ENCODE measurements at regions not wholly inside any gene's neighbourhood (a gene's known extent, or its start where the extent isn't known, plus 50 kb on each side); places are given as distances from the start of the nearest gene placed in this dataset.

- TF ChIP-seq WRNIP1 (IDR thresholded peaks at IDR 0.05; ENCODE audit: borderline replicate concordance, low read depth, low read length) = no peak
- TF ChIP-seq EP300 (IDR thresholded peaks at IDR 0.05; ENCODE audit: borderline replicate concordance in 1 of 2, control insufficient read depth in 1 of 2, low read depth in 2 of 2, low read length in 2 of 2) = no peak
- TF ChIP-seq SREBF1 (IDR thresholded peaks at IDR 0.05; ENCODE audit: low read length) = no peak
- no peak for TF ChIP-seq CTCF (IDR thresholded peaks at IDR 0.05 in 2 of 3, conservative IDR thresholded peaks at IDR 0.05 in 1 of 3; ENCODE audit: control insufficient read depth in 2 of 3, extremely low read depth in 1 of 3, insufficient read depth in 1 of 3, low read depth in 3 of 3, low read length in 3 of 3)
- no peak for TF ChIP-seq NR2C1 (IDR thresholded peaks at IDR 0.05)
- TF ChIP-seq STAT1 (conservative IDR thresholded peaks at IDR 0.05) = no peak
- BruUV-seq (replicated peaks) = no TSS peak
- Histone ChIP-seq H3K79me2 (ENCODE audit: control insufficient read depth, insufficient read depth, low read length) (no peaks in the 10 kb centered on the region), H3K4me3 (no peak overlapping the region), H4K20me1 (ENCODE audit: control insufficient read depth, insufficient read depth) (no peaks in the 10 kb centered on the region), H3K4me2 (ENCODE audit: control insufficient read depth, insufficient read depth) (no peak overlapping the region), H3K36me3 (ENCODE audit: control insufficient read depth in 2 of 2, insufficient read depth in 2 of 2, low read length in 1 of 2) (no peaks in the 10 kb centered on the region), H3K4me1 (ENCODE audit: control insufficient read depth, insufficient read depth, low read length) (no peaks in the 10 kb centered on the region), H2AFZ (ENCODE audit: control insufficient read depth, low read depth, low read length) (no peak overlapping the region), H3K27me3 (replicated peaks in 1 of 2; ENCODE audit: control insufficient read depth in 2 of 2, insufficient read depth in 2 of 2, low read length in 1 of 2) (no peaks in the 10 kb centered on the region), H3K9ac (ENCODE audit: control insufficient read depth, insufficient read depth, low read length) (no peak overlapping the region), H3K9me3 (replicated peaks; ENCODE audit: control insufficient read depth, insufficient read depth, low read length) (no peaks in the 10 kb centered on the region), H3K27ac (ENCODE audit: control insufficient read depth, insufficient read depth) (no peak overlapping the region)
- CTCF ChIA-PET = no interaction called here
- FAIRE-seq = no peak
- RAD21 ChIA-PET (ENCODE audit: unreplicated experiment) = no interaction called here
- 0% methylated on average over 2 of the region's 2 CpGs for WGBS (ENCODE audit: insufficient coverage, insufficient replicate concordance, low lambda C conversion rate, missing lambda C conversion rate)
- intact Hi-C loops (cut with micrococcal nuclease; ENCODE audit: unreplicated experiment) = no loop called here
- POLR2A ChIA-PET = no interaction called here
- SMC1A ChIA-PET (ENCODE audit: uncharacterized antibody, unreplicated experiment) = interaction anchor here (1.0 to 1.2 kb wide), 2 partner anchors 11 kb away, joined by 3 read pairs; no protein-coding TSS in a partner anchor
- in situ Hi-C loops (cut with MboI) = no loop called here
- ATAC-seq = no peak
- no peak for DNase-seq (ENCODE audit: low read depth, low spot score)
These were observed 240.9 kb downstream of the CALCRL start for GRCh38 chr2:187207126-187207525.

- SMC1A ChIA-PET (ENCODE audit: uncharacterized antibody, unreplicated experiment) = interaction anchor here (1.6 kb wide), 1 partner anchor 13 kb away, joined by 3 read pairs; no protein-coding TSS in a partner anchor
- intact Hi-C loops (cut with micrococcal nuclease; ENCODE audit: unreplicated experiment) (no loop called here), in situ Hi-C loops (cut with MboI) (no loop called here)
- no TSS peak for BruUV-seq (replicated peaks)
- 100% methylated on average over 1 of the region's 1 CpG for WGBS (ENCODE audit: insufficient coverage, insufficient replicate concordance, low lambda C conversion rate, missing lambda C conversion rate)
- Histone ChIP-seq H3K79me2 (ENCODE audit: control insufficient read depth, insufficient read depth, low read length) (no peaks in the 10 kb centered on the region), H3K4me1 (ENCODE audit: control insufficient read depth, insufficient read depth, low read length) (no peaks in the 10 kb centered on the region), H3K9me3 (replicated peaks; ENCODE audit: control insufficient read depth, insufficient read depth, low read length) (no peaks in the 10 kb centered on the region), H4K20me1 (ENCODE audit: control insufficient read depth, insufficient read depth) (no peaks in the 10 kb centered on the region), H3K27ac (ENCODE audit: control insufficient read depth, insufficient read depth) (no peak overlapping the region), H3K27me3 (replicated peaks in 1 of 2; ENCODE audit: control insufficient read depth in 2 of 2, insufficient read depth in 2 of 2, low read length in 1 of 2) (no peaks in the 10 kb centered on the region), H3K9ac (ENCODE audit: control insufficient read depth, insufficient read depth, low read length) (no peak overlapping the region), H3K4me2 (ENCODE audit: control insufficient read depth, insufficient read depth) (no peak overlapping the region), H2AFZ (ENCODE audit: control insufficient read depth, low read depth, low read length) (no peak overlapping the region), H3K4me3 (no peak overlapping the region), H3K36me3 (ENCODE audit: control insufficient read depth in 2 of 2, insufficient read depth in 2 of 2, low read length in 1 of 2) (no peaks in the 10 kb centered on the region)
- no peak for TF ChIP-seq ATF7 (IDR thresholded peaks at IDR 0.05; ENCODE audit: low read depth)
- TF ChIP-seq RUNX3 (IDR thresholded peaks at IDR 0.05; ENCODE audit: low read length) = no peak
- no peak for TF ChIP-seq POLR2AphosphoS2 (IDR thresholded peaks at IDR 0.05; ENCODE audit: low read depth, low read length)
- TF ChIP-seq IRF4 (IDR thresholded peaks at IDR 0.05; ENCODE audit: low read depth, low read length) = no peak
- FAIRE-seq (no peak), ATAC-seq (no peak), DNase-seq (ENCODE audit: low read depth, low spot score) (no peak)
- CTCF ChIA-PET = no interaction called here
- POLR2A ChIA-PET = no interaction called here
- RAD21 ChIA-PET (ENCODE audit: unreplicated experiment) = no interaction called here
These were observed 241.6 kb downstream of the CALCRL start for GRCh38 chr2:187206471-187206870.

Data from GM12878 (cell line).